Activated CD4-positive, alpha-beta memory T cell treated with anti-CD3 and anti-CD28 coated beads, Interleukin-2, amount 10 ng/mL, durations not matched to agents 7 days and 5 days (primary cell): ENCODE measurements at regions not wholly inside any gene's neighbourhood (a gene's known extent, or its start where the extent isn't known, plus 50 kb on each side); places are given as distances from the start of the nearest gene placed in this dataset.

Experiments used
- CTCF ChIA-PET: fragments of 350-600 bp; sonication (Branson Sonifier 250); formaldehyde crosslinking; loops from one replicate; lab custom pipeline; 2021; ENCODE audit warnings: antibody characterized with exemption, inconsistent platforms; lab: Charles Lee
- POLR2A ChIA-PET: fragments of 350-600 bp; sonication (Branson Sonifier 250); formaldehyde crosslinking; loops from one replicate; lab custom pipeline; 2021; ENCODE audit warnings: antibody characterized with exemption; lab: Charles Lee
- DNase-seq: peaks from one replicate; pipeline ENCODE4 v3.0.0-alpha.2; 2020
- H3K27ac Mint-ChIP-seq: one replicate; pipeline ENCODE4 v1.8.0; 2021; ENCODE audit warnings: mild to moderate bottlenecking, mixed read lengths
- H3K27me3 Mint-ChIP-seq: one replicate; pipeline ENCODE4 v1.8.0; 2021; ENCODE audit warnings: mixed read lengths
- H3K36me3 Mint-ChIP-seq: one replicate; pipeline ENCODE4 v1.8.0; 2021; ENCODE audit warnings: low read depth, mixed read lengths
- H3K4me1 Mint-ChIP-seq: one replicate; pipeline ENCODE4 v1.8.0; 2021; ENCODE audit warnings: mixed read lengths
- H3K4me3 Mint-ChIP-seq: one replicate; pipeline ENCODE4 v1.8.0; 2021; ENCODE audit warnings: mild to moderate bottlenecking, mixed read lengths
- H3K9me3 Mint-ChIP-seq: one replicate; pipeline ENCODE4 v1.8.0; 2021; ENCODE audit warnings: mixed read lengths

- DNase-seq: no peak
- H3K9me3 Mint-ChIP-seq: no peaks in the 10 kb centered on the region
Measured at GRCh38 chr3:59631482-59631881, 581.7 kb upstream of the CFAP20DC start.

GRCh38 chr3:59621037-59621436, 571.2 kb upstream of the CFAP20DC start:
- H3K27ac Mint-ChIP-seq: no peak overlapping the region
- peaks cover 6% of the 10 kb centered on the region for H3K27me3 Mint-ChIP-seq
- no peak overlapping the region for H3K4me3 Mint-ChIP-seq
- H3K36me3 Mint-ChIP-seq: no peaks in the 10 kb centered on the region
- no peak for DNase-seq
- peaks cover 2% of the 10 kb centered on the region for H3K9me3 Mint-ChIP-seq
- CTCF ChIA-PET: no interaction called here
- POLR2A ChIA-PET: no interaction called here
- no peaks in the 10 kb centered on the region for H3K4me1 Mint-ChIP-seq

More at GRCh38 chr3:59631482-59631881, 581.7 kb upstream of the CFAP20DC start:
- CTCF ChIA-PET: no interaction called here
- Mint-ChIP-seq H3K27ac (no peak overlapping the region), H3K36me3 (no peaks in the 10 kb centered on the region), H3K4me3 (no peak overlapping the region), H3K27me3 (no peaks in the 10 kb centered on the region), H3K4me1 (no peaks in the 10 kb centered on the region)
- POLR2A ChIA-PET: no interaction called here

- no peaks in the 10 kb centered on the region for H3K4me1 Mint-ChIP-seq
- peaks cover 6% of the 10 kb centered on the region for H3K27me3 Mint-ChIP-seq
- H3K9me3 Mint-ChIP-seq: peaks cover 2% of the 10 kb centered on the region
- CTCF ChIA-PET: no interaction called here
- DNase-seq: no peak
- H3K36me3 Mint-ChIP-seq: no peaks in the 10 kb centered on the region
- H3K27ac Mint-ChIP-seq: no peak overlapping the region
- POLR2A ChIA-PET: no interaction called here
- H3K4me3 Mint-ChIP-seq: no peak overlapping the region
Measured at GRCh38 chr3:59620325-59620724, 570.5 kb upstream of the CFAP20DC start.

- no peaks in the 10 kb centered on the region for H3K36me3 Mint-ChIP-seq
- H3K27ac Mint-ChIP-seq: no peak overlapping the region
- H3K4me3 Mint-ChIP-seq: no peak overlapping the region
- H3K4me1 Mint-ChIP-seq: no peaks in the 10 kb centered on the region
- no peak for DNase-seq
- H3K27me3 Mint-ChIP-seq: peaks cover 8% of the 10 kb centered on the region
- peaks cover 2% of the 10 kb centered on the region for H3K9me3 Mint-ChIP-seq
- CTCF ChIA-PET: no interaction called here
- POLR2A ChIA-PET: no interaction called here
Measured at GRCh38 chr3:59612444-59612715, 562.6 kb upstream of the CFAP20DC start.

- POLR2A ChIA-PET: no interaction called here
- H3K9me3 Mint-ChIP-seq: peaks cover 2% of the 10 kb centered on the region
- H3K27ac Mint-ChIP-seq: no peak overlapping the region
- no peak for DNase-seq
- no peaks in the 10 kb centered on the region for H3K36me3 Mint-ChIP-seq
- no peak overlapping the region for H3K4me3 Mint-ChIP-seq
- H3K27me3 Mint-ChIP-seq: peaks cover 8% of the 10 kb centered on the region
- no peaks in the 10 kb centered on the region for H3K4me1 Mint-ChIP-seq
- CTCF ChIA-PET: no interaction called here
Measured at GRCh38 chr3:59611649-59612443, 562.0 kb upstream of the CFAP20DC start.

- Mint-ChIP-seq H3K4me1 (no peaks in the 10 kb centered on the region), H3K4me3 (no peak overlapping the region), H3K27me3 (no peaks in the 10 kb centered on the region), H3K9me3 (no peaks in the 10 kb centered on the region), H3K27ac (no peak overlapping the region), H3K36me3 (no peaks in the 10 kb centered on the region)
- ChIA-PET POLR2A (no interaction called here), CTCF (interaction anchor here (1.1 kb wide), 1 partner anchor 34 kb away, joined by 3 read pairs; no protein-coding TSS in a partner anchor)
- no peak for DNase-seq
Measured at GRCh38 chr3:59609657-59610348, 560.0 kb upstream of the CFAP20DC start.

- H3K27ac Mint-ChIP-seq: no peak overlapping the region
- H3K4me3 Mint-ChIP-seq: no peak overlapping the region
- no peaks in the 10 kb centered on the region for H3K36me3 Mint-ChIP-seq
- no peak for DNase-seq
- no peaks in the 10 kb centered on the region for H3K27me3 Mint-ChIP-seq
- CTCF ChIA-PET: interaction anchor here (1.3 to 1.8 kb wide), 2 partner anchors 33 to 295 kb away, joined by 3 to 4 read pairs; no protein-coding TSS in a partner anchor
- POLR2A ChIA-PET: no interaction called here
- no peaks in the 10 kb centered on the region for H3K9me3 Mint-ChIP-seq
- no peaks in the 10 kb centered on the region for H3K4me1 Mint-ChIP-seq
Measured at GRCh38 chr3:59608356-59608755, 558.5 kb upstream of the CFAP20DC start.

GRCh38 chr3:59607656-59608055, 557.8 kb upstream of the CFAP20DC start:
- CTCF ChIA-PET: interaction anchor here (1.3 to 1.8 kb wide), 2 partner anchors 33 to 294 kb away, joined by 3 to 4 read pairs; no protein-coding TSS in a partner anchor

GRCh38 chr3:59606638-59607266, 556.9 kb upstream of the CFAP20DC start:
- Mint-ChIP-seq H3K9me3 (no peaks in the 10 kb centered on the region), H3K36me3 (no peaks in the 10 kb centered on the region), H3K4me1 (no peaks in the 10 kb centered on the region), H3K27me3 (no peaks in the 10 kb centered on the region), H3K27ac (no peak overlapping the region), H3K4me3 (no peak overlapping the region)
- CTCF ChIA-PET: interaction anchor here (1.3 kb wide), 1 partner anchor 32 kb away, joined by 3 read pairs; no protein-coding TSS in a partner anchor
- POLR2A ChIA-PET: no interaction called here
- DNase-seq: no peak

More at GRCh38 chr3:59607656-59608055, 557.8 kb upstream of the CFAP20DC start:
- H3K4me3 Mint-ChIP-seq: no peak overlapping the region
- no peaks in the 10 kb centered on the region for H3K4me1 Mint-ChIP-seq
- POLR2A ChIA-PET: no interaction called here
- no peaks in the 10 kb centered on the region for H3K36me3 Mint-ChIP-seq
- H3K27me3 Mint-ChIP-seq: no peaks in the 10 kb centered on the region
- DNase-seq: no peak
- H3K9me3 Mint-ChIP-seq: no peaks in the 10 kb centered on the region
- H3K27ac Mint-ChIP-seq: no peak overlapping the region

GRCh38 chr3:59605944-59606534, 556.2 kb upstream of the CFAP20DC start:
- no peak for DNase-seq
- no peaks in the 10 kb centered on the region for H3K36me3 Mint-ChIP-seq
- no peaks in the 10 kb centered on the region for H3K27me3 Mint-ChIP-seq
- ChIA-PET POLR2A (no interaction called here), CTCF (no interaction called here)
- no peaks in the 10 kb centered on the region for H3K9me3 Mint-ChIP-seq
- no peak overlapping the region for H3K27ac Mint-ChIP-seq
- no peak overlapping the region for H3K4me3 Mint-ChIP-seq
- H3K4me1 Mint-ChIP-seq: no peaks in the 10 kb centered on the region

GRCh38 chr3:59605318-59605717, 555.5 kb upstream of the CFAP20DC start:
- H3K36me3 Mint-ChIP-seq: no peaks in the 10 kb centered on the region
- H3K27me3 Mint-ChIP-seq: no peaks in the 10 kb centered on the region
- DNase-seq: no peak
- no peak overlapping the region for H3K4me3 Mint-ChIP-seq
- H3K27ac Mint-ChIP-seq: no peak overlapping the region
- no peaks in the 10 kb centered on the region for H3K4me1 Mint-ChIP-seq
- CTCF ChIA-PET: no interaction called here
- H3K9me3 Mint-ChIP-seq: no peaks in the 10 kb centered on the region
- POLR2A ChIA-PET: no interaction called here

- POLR2A ChIA-PET: no interaction called here
- peaks cover 2% of the 10 kb centered on the region for H3K9me3 Mint-ChIP-seq
- CTCF ChIA-PET: no interaction called here
- H3K4me1 Mint-ChIP-seq: no peaks in the 10 kb centered on the region
- H3K27ac Mint-ChIP-seq: no peak overlapping the region
- H3K4me3 Mint-ChIP-seq: no peak overlapping the region
- no peak for DNase-seq
- no peaks in the 10 kb centered on the region for H3K27me3 Mint-ChIP-seq
- no peaks in the 10 kb centered on the region for H3K36me3 Mint-ChIP-seq
Measured at GRCh38 chr3:59601486-59601885, 551.7 kb upstream of the CFAP20DC start.

GRCh38 chr3:59600631-59601030, 550.8 kb upstream of the CFAP20DC start:
- H3K9me3 Mint-ChIP-seq: peaks cover 4% of the 10 kb centered on the region
- no peak overlapping the region for H3K4me3 Mint-ChIP-seq
- no peak for DNase-seq
- POLR2A ChIA-PET: no interaction called here
- CTCF ChIA-PET: no interaction called here
- no peaks in the 10 kb centered on the region for H3K4me1 Mint-ChIP-seq
- no peak overlapping the region for H3K27ac Mint-ChIP-seq
- H3K27me3 Mint-ChIP-seq: no peaks in the 10 kb centered on the region
- no peaks in the 10 kb centered on the region for H3K36me3 Mint-ChIP-seq
